ENCODE measurements at regions not wholly inside any gene's neighbourhood (a gene's known extent, or its start where the extent isn't known, plus 50 kb on each side); places are given as distances from the start of the nearest gene placed in this dataset.

DNA sequence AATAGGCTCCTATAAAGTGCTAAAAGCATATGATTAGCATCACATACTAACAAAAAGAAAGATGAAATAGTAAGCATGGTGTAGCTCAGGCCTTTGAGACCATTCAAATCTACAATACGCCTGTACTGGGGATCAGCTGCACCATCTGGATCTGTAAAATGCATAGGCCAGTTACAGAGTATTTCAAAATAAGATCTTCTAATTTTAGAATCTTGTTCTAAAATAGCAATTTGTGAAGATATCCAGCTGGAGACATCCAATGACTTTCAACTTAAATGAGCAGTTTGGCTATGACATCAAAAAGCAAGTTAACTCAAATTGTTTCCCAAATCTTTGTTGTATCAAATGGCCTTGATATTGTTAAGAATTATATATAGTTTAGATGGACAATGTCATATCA is 386.3 kb downstream of the MRPS30 start:
- Histone ChIP-seq H3K36me3 (ENCODE audit: low read depth) (no peaks in the 10 kb centered on the region), H3K9me3 (ENCODE audit: insufficient read depth, low read depth) (no peaks in the 10 kb centered on the region), H3K9me2 (ENCODE audit: insufficient read depth) (no peaks in the 10 kb centered on the region), H3K4me1 (replicated peaks; ENCODE audit: insufficient read depth) (no peaks in the 10 kb centered on the region), H3K79me2 (ENCODE audit: low read depth) (no peaks in the 10 kb centered on the region), H2AFZ (no peak overlapping the region), H3F3A (ENCODE audit: insufficient read depth, low read depth) (no peaks in the 10 kb centered on the region), H3K27me3 (ENCODE audit: insufficient read depth, low read depth) (no peaks in the 10 kb centered on the region), H3K4me3 (no peak overlapping the region), H3K4me2 (no peak overlapping the region), H3K27ac (no peak overlapping the region), H4K20me1 (ENCODE audit: insufficient read depth) (no peaks in the 10 kb centered on the region)
- no peak for DNase-seq
- BruUV-seq (replicated peaks): no TSS peak
- intact Hi-C loops (cut with micrococcal nuclease; ENCODE audit: unreplicated experiment): no loop called here
- TF ChIP-seq, protein P1, sequence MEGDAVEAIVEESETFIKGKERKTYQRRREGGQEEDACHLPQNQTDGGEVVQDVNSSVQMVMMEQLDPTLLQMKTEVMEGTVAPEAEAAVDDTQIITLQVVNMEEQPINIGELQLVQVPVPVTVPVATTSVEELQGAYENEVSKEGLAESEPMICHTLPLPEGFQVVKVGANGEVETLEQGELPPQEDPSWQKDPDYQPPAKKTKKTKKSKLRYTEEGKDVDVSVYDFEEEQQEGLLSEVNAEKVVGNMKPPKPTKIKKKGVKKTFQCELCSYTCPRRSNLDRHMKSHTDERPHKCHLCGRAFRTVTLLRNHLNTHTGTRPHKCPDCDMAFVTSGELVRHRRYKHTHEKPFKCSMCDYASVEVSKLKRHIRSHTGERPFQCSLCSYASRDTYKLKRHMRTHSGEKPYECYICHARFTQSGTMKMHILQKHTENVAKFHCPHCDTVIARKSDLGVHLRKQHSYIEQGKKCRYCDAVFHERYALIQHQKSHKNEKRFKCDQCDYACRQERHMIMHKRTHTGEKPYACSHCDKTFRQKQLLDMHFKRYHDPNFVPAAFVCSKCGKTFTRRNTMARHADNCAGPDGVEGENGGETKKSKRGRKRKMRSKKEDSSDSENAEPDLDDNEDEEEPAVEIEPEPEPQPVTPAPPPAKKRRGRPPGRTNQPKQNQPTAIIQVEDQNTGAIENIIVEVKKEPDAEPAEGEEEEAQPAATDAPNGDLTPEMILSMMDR (conservative IDR thresholded peaks at IDR 0.05): no peak
- TF ChIP-seq EZH2 (IDR thresholded peaks at IDR 0.05; ENCODE audit: low read depth): no peak
- ChIA-PET POLR2A (ENCODE audit: unreplicated experiment) (no interaction called here), CTCF (no interaction called here)
